GM12878 (cell line): ENCODE measurements at regions not wholly inside any gene's neighbourhood (a gene's known extent, or its start where the extent isn't known, plus 50 kb on each side); places are given as distances from the start of the nearest gene placed in this dataset.

Experiments used
- CREM ChIP-seq: IDR thresholded peaks from 2 replicates; pipeline ENCODE4 v1.6.1; 2014; ENCODE audit warnings: antibody characterized with exemption, low read depth
- KAT2A ChIP-seq: conservative IDR thresholded peaks from 2 replicates; pipeline ENCODE4 v1.6.1; 2011; ENCODE audit warnings: low read depth, low read length; ENCODE audit not compliant: control insufficient read depth
- NFYA ChIP-seq: IDR thresholded peaks from 2 replicates; pipeline ENCODE4 v1.6.1; 2011; ENCODE audit warnings: low read depth, mild to moderate bottlenecking, low read length, improper control_type of control experiment, borderline replicate concordance
- POLR2AphosphoS2 ChIP-seq: IDR thresholded peaks from 2 replicates; pipeline ENCODE4 v1.6.1; 2011; ENCODE audit warnings: low read depth, mild to moderate bottlenecking, low read length, improper control_type of control experiment, moderate library complexity
- RBBP5 ChIP-seq: fragments of 200-600 bp; sonication (generic); conservative IDR thresholded peaks from 2 replicates; pipeline ENCODE4 v1.6.1; 2016
- SUZ12 ChIP-seq: fragments of 200-600 bp; sonication (generic); IDR thresholded peaks from one replicate; pipeline ENCODE4 v1.6.1; 2018; ENCODE audit warnings: antibody characterized with exemption, mild to moderate bottlenecking; ENCODE audit not compliant: unreplicated experiment
- ZBTB11 ChIP-seq: fragments of 450-650 bp; formaldehyde crosslinking; IDR thresholded peaks from 2 replicates; pipeline ENCODE4 v1.5.0; 2022; ENCODE audit warnings: mild to moderate bottlenecking, missing genetic modification characterization
- TF ChIP-seq, protein P1 (sequence below): fragments of 450-650 bp; formaldehyde crosslinking; IDR thresholded peaks from 2 replicates; pipeline ENCODE4 v1.4.0; 2020; ENCODE audit warnings: mild to moderate bottlenecking, moderate library complexity

- TF ChIP-seq, protein P1, sequence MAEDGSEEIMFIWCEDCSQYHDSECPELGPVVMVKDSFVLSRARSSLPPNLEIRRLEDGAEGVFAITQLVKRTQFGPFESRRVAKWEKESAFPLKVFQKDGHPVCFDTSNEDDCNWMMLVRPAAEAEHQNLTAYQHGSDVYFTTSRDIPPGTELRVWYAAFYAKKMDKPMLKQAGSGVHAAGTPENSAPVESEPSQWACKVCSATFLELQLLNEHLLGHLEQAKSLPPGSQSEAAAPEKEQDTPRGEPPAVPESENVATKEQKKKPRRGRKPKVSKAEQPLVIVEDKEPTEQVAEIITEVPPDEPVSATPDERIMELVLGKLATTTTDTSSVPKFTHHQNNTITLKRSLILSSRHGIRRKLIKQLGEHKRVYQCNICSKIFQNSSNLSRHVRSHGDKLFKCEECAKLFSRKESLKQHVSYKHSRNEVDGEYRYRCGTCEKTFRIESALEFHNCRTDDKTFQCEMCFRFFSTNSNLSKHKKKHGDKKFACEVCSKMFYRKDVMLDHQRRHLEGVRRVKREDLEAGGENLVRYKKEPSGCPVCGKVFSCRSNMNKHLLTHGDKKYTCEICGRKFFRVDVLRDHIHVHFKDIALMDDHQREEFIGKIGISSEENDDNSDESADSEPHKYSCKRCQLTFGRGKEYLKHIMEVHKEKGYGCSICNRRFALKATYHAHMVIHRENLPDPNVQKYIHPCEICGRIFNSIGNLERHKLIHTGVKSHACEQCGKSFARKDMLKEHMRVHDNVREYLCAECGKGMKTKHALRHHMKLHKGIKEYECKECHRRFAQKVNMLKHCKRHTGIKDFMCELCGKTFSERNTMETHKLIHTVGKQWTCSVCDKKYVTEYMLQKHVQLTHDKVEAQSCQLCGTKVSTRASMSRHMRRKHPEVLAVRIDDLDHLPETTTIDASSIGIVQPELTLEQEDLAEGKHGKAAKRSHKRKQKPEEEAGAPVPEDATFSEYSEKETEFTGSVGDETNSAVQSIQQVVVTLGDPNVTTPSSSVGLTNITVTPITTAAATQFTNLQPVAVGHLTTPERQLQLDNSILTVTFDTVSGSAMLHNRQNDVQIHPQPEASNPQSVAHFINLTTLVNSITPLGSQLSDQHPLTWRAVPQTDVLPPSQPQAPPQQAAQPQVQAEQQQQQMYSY (CRISPR knock-in tag), result no peak
- TF ChIP-seq SUZ12 (no peak), NFYA (no peak), KAT2A (no peak), ZBTB11 (CRISPR knock-in tag) (no peak), CREM (no peak), RBBP5 (no peak), POLR2AphosphoS2 (no peak)
Measured at GRCh38 chr1:178628637-178629251, 96.3 kb upstream of the RALGPS2 start (continued).
